ENCODE measurements at regions not wholly inside any gene's neighbourhood (a gene's known extent, or its start where the extent isn't known, plus 50 kb on each side); places are given as distances from the start of the nearest gene placed in this dataset.

GRCh38 chr21:25496825-25497482 is 110.3 kb downstream of the MRPL39 start:
- POLR2A ChIA-PET: no interaction called here
- Histone ChIP-seq H3K4me1 (no peaks in the 10 kb centered on the region), H3K27ac (no peak overlapping the region), H3K4me2 (no peak overlapping the region), H3K9me3 (no peaks in the 10 kb centered on the region), H3K4me3 (no peak overlapping the region)
- ATAC-seq: no peak
- TF ChIP-seq PHF8 (IDR thresholded peaks at IDR 0.05; ENCODE audit: borderline replicate concordance, low read depth) (no peak), NR3C1 (IDR thresholded peaks at IDR 0.05) (no peak), HOXB5 (CRISPR knock-in tag; IDR thresholded peaks at IDR 0.05) (no peak), TP53 (CRISPR knock-in tag; IDR thresholded peaks at IDR 0.05) (no peak), CBX8 (IDR thresholded peaks at IDR 0.05) (no peak), ESRRA (IDR thresholded peaks at IDR 0.05; ENCODE audit: borderline replicate concordance, low read length) (no peak)
- TF ChIP-seq, protein P1, sequence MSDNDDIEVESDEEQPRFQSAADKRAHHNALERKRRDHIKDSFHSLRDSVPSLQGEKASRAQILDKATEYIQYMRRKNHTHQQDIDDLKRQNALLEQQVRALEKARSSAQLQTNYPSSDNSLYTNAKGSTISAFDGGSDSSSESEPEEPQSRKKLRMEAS (IDR thresholded peaks at IDR 0.05): no peak
- CTCF ChIA-PET: interaction anchor here (0.8 kb wide), 1 partner anchor 22 kb away, joined by 3 read pairs; no protein-coding TSS in a partner anchor
- FAIRE-seq: no peak
- WGBS (ENCODE audit: missing lambda C conversion rate): 27% methylated on average over 2 of the region's 2 CpGs
- DNase-seq (ENCODE audit: low read depth in 1 of 2, low spot score in 1 of 2): no peak

DNA sequence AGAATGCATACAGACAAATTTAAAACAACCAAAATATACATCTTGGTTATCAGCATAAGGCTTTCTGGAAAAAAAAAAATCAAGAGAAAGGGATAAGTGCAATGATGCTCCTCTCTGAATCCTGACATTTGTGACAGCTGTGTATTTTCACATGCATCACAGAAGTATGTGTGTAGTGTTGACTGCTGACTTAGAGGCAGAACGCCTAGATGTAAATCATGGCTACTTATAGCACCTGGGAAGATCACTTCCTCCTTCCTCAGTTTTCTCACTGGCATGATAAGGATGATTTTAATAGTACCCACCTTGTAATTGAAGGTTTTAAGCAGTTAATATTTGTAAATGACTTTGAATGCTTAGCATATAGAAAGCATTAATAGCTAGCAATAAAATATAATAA is 112.5 kb downstream of the MRPL39 start:
- POLR2A ChIA-PET: no interaction called here

GRCh38 chr21:25493722-25494121 is 113.6 kb downstream of the MRPL39 start:
- DNase-seq (ENCODE audit: low read depth in 1 of 2, low spot score in 1 of 2): no peak
- H3K4me3 ChIP-seq: no peak overlapping the region
- CTCF ChIA-PET: no interaction called here
- no peak overlapping the region for H3K4me2 ChIP-seq
- FAIRE-seq: no peak
- H3K9me3 ChIP-seq: no peaks in the 10 kb centered on the region
- POLR2A ChIA-PET: no interaction called here
- TF ChIP-seq ZC3H11A (IDR thresholded peaks at IDR 0.05) (no peak), RCOR1 (IDR thresholded peaks at IDR 0.05; ENCODE audit: low read depth, low read length) (no peak), JUN (IDR thresholded peaks at IDR 0.05) (no peak), RAD21 (conservative IDR thresholded peaks at IDR 0.05 in 1 of 2, IDR thresholded peaks at IDR 0.05 in 1 of 2) (no peak), ATOH8 (CRISPR knock-in tag; IDR thresholded peaks at IDR 0.05; ENCODE audit: low read depth) (no peak), HOXB5 (CRISPR knock-in tag; IDR thresholded peaks at IDR 0.05) (no peak), SREBF2 (IDR thresholded peaks at IDR 0.05) (no peak), JUNB (IDR thresholded peaks at IDR 0.05) (no peak), MAFK (IDR thresholded peaks at IDR 0.05; ENCODE audit: partially characterized antibody) (no peak), EHF (CRISPR knock-in tag; IDR thresholded peaks at IDR 0.05) (no peak)
- TF ChIP-seq, protein P1 (IDR thresholded peaks at IDR 0.05): no peak
- no peaks in the 10 kb centered on the region for H3K4me1 ChIP-seq
- WGBS (ENCODE audit: missing lambda C conversion rate): 0% methylated on average over 2 of the region's 2 CpGs
- H3K27ac ChIP-seq: no peak overlapping the region
- no peak for ATAC-seq

More for the DNA sequence above, 112.5 kb downstream of the MRPL39 start:
- CTCF ChIA-PET: no interaction called here
- DNase-seq (ENCODE audit: low read depth in 1 of 2, low spot score in 1 of 2): no peak
- ATAC-seq: no peak
- no peak overlapping the region for H3K4me3 ChIP-seq
- no peaks in the 10 kb centered on the region for H3K9me3 ChIP-seq
- WGBS (ENCODE audit: missing lambda C conversion rate): 0% methylated on average over 1 of the region's 1 CpG
- no peak overlapping the region for H3K27ac ChIP-seq
- no peak overlapping the region for H3K4me2 ChIP-seq
- no peaks in the 10 kb centered on the region for H3K4me1 ChIP-seq
- no peak for FAIRE-seq
- TF ChIP-seq, protein P2, sequence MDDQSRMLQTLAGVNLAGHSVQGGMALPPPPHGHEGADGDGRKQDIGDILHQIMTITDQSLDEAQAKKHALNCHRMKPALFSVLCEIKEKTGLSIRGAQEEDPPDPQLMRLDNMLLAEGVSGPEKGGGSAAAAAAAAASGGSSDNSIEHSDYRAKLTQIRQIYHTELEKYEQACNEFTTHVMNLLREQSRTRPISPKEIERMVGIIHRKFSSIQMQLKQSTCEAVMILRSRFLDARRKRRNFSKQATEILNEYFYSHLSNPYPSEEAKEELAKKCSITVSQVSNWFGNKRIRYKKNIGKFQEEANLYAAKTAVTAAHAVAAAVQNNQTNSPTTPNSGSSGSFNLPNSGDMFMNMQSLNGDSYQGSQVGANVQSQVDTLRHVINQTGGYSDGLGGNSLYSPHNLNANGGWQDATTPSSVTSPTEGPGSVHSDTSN (IDR thresholded peaks at IDR 0.05): no peak
- no peak for TF ChIP-seq ELK1 (IDR thresholded peaks at IDR 0.05; ENCODE audit: low read depth, low read length)
- TF ChIP-seq RARB (CRISPR knock-in tag; IDR thresholded peaks at IDR 0.05): no peak
- no peak for TF ChIP-seq CHD4 (IDR thresholded peaks at IDR 0.05; ENCODE audit: borderline replicate concordance)
- TF ChIP-seq ZNF302 (CRISPR knock-in tag; IDR thresholded peaks at IDR 0.05): no peak
- no peak for TF ChIP-seq ZFP36 (IDR thresholded peaks at IDR 0.05; ENCODE audit: borderline replicate concordance, partially characterized antibody)
- TF ChIP-seq ESRRA (IDR thresholded peaks at IDR 0.05; ENCODE audit: borderline replicate concordance, low read length): no peak
- TF ChIP-seq RNF2 (IDR thresholded peaks at IDR 0.05; ENCODE audit: borderline replicate concordance, low read depth): no peak
- TF ChIP-seq, protein P3, sequence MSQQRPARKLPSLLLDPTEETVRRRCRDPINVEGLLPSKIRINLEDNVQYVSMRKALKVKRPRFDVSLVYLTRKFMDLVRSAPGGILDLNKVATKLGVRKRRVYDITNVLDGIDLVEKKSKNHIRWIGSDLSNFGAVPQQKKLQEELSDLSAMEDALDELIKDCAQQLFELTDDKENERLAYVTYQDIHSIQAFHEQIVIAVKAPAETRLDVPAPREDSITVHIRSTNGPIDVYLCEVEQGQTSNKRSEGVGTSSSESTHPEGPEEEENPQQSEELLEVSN (IDR thresholded peaks at IDR 0.05; ENCODE audit: borderline replicate concordance, low read depth): no peak
- TF ChIP-seq RAD21 (conservative IDR thresholded peaks at IDR 0.05 in 1 of 2, IDR thresholded peaks at IDR 0.05 in 1 of 2): no peak
- no peak for TF ChIP-seq MAZ (IDR thresholded peaks at IDR 0.05; ENCODE audit: borderline replicate concordance, low read depth, low read length)
- no peak for TF ChIP-seq SMC3 (IDR thresholded peaks at IDR 0.05)
- TF ChIP-seq CHD2 (IDR thresholded peaks at IDR 0.05; ENCODE audit: low read length, partially characterized antibody): no peak
- no peak for TF ChIP-seq SREBF2 (IDR thresholded peaks at IDR 0.05)
- TF ChIP-seq RFX5 (IDR thresholded peaks at IDR 0.05): no peak
- no peak for TF ChIP-seq HOXA7 (CRISPR knock-in tag; IDR thresholded peaks at IDR 0.05)
- TF ChIP-seq ZC3H11A (IDR thresholded peaks at IDR 0.05): no peak
- TF ChIP-seq KDM5A (IDR thresholded peaks at IDR 0.05): no peak

Data from A549 (cell line).